Caco-2 (cell line): ENCODE measurements at regions not wholly inside any gene's neighbourhood (a gene's known extent, or its start where the extent isn't known, plus 50 kb on each side); places are given as distances from the start of the nearest gene placed in this dataset.

Source experiments
- BruUV-seq: library from RNA; stranded (reverse); fragments of 400-500 nt; replicated peaks from 2 replicates; lab custom pipeline; 2021; lab: Mats Ljungman, UMichigan
- CTCF ChIA-PET: fragments of 300-600 bp; sonication (Branson Sonifier 250); formaldehyde crosslinking; loops from one replicate; lab custom pipeline; 2022; ENCODE audit warnings: antibody characterized with exemption; lab: Charles Lee
- POLR2A ChIA-PET: fragments of 300-600 bp; sonication (Branson Sonifier 250); formaldehyde crosslinking; loops from one replicate; lab custom pipeline; 2022; ENCODE audit warnings: antibody characterized with exemption; lab: Charles Lee
- DNase-seq, 2 experiments: peaks; one replicate each; pipeline versions ENCODE4 v3.0.0 to v3.0.0-alpha.2; 2020 to 2022
- H3K27me3 ChIP-seq: replicated peaks from 2 replicates; pipeline ENCODE4 v1.6.0; 2011; ENCODE audit warnings: low read length; ENCODE audit not compliant: control insufficient read depth, insufficient read depth
- H3K36me3 ChIP-seq: 2 replicates; pipeline ENCODE4 v1.5.1; 2011; ENCODE audit warnings: low read length; ENCODE audit not compliant: control insufficient read depth, insufficient read depth
- H3K4me1 ChIP-seq: fragments of 250-450 bp; sonication (Bioruptor Pico); 2 replicates; pipeline ENCODE4 v1.5.1; 2020; ENCODE audit warnings: mild to moderate bottlenecking
- H3K4me3 ChIP-seq: 2 replicates; pipeline ENCODE4 v1.5.1; 2011; ENCODE audit warnings: low read depth, mild to moderate bottlenecking, control low read depth, low read length
- H3K9me3 ChIP-seq: fragments of 250-450 bp; sonication (Bioruptor Pico); 2 replicates; pipeline ENCODE4 v1.5.1; 2020; ENCODE audit warnings: mild to moderate bottlenecking, moderate library complexity
- H3K27ac Mint-ChIP-seq: one replicate; pipeline ENCODE4 v1.8.0; 2022; ENCODE audit warnings: mixed read lengths; ENCODE audit not compliant: unreplicated experiment
- H3K27me3 Mint-ChIP-seq: one replicate; pipeline ENCODE4 v1.8.0; 2022; ENCODE audit warnings: mixed read lengths; ENCODE audit not compliant: insufficient read depth, unreplicated experiment
- H3K36me3 Mint-ChIP-seq: one replicate; pipeline ENCODE4 v1.8.0; 2022; ENCODE audit warnings: mild to moderate bottlenecking, mixed read lengths; ENCODE audit not compliant: insufficient read depth, unreplicated experiment
- H3K4me1 Mint-ChIP-seq: one replicate; pipeline ENCODE4 v1.8.0; 2022; ENCODE audit warnings: low read depth, mixed read lengths; ENCODE audit not compliant: unreplicated experiment
- H3K4me3 Mint-ChIP-seq: one replicate; pipeline ENCODE4 v1.8.0; 2022; ENCODE audit warnings: mild to moderate bottlenecking, moderate library complexity, mixed read lengths; ENCODE audit not compliant: unreplicated experiment
- H3K9me3 Mint-ChIP-seq: one replicate; pipeline ENCODE4 v1.8.0; 2022; ENCODE audit warnings: mixed read lengths; ENCODE audit not compliant: unreplicated experiment
- CTCF ChIP-seq, 2 experiments: fragments of 200-600 bp in 1 of 2; IDR thresholded peaks; 1 replicate in 1 of 2; 2 replicates in 1 of 2; pipeline versions ENCODE4 v1.5.1 to v1.8.0; 2011 to 2022; ENCODE audit warnings: antibody characterized with exemption in 1 of 2, control low read depth in 1 of 2, inconsistent platforms in 1 of 2, low read depth in 1 of 2, low read length in 1 of 2, mild to moderate bottlenecking in 1 of 2, moderate library complexity in 1 of 2; ENCODE audit not compliant: insufficient read depth in 1 of 2, severe bottlenecking in 1 of 2, unreplicated experiment in 1 of 2
- intact Hi-C: fragments of 100-400 bp; cut with micrococcal nuclease; formaldehyde crosslinking; loops from one replicate; pipeline ENCODE4 v1.10.0; 2022; ENCODE audit not compliant: unreplicated experiment

DNA sequence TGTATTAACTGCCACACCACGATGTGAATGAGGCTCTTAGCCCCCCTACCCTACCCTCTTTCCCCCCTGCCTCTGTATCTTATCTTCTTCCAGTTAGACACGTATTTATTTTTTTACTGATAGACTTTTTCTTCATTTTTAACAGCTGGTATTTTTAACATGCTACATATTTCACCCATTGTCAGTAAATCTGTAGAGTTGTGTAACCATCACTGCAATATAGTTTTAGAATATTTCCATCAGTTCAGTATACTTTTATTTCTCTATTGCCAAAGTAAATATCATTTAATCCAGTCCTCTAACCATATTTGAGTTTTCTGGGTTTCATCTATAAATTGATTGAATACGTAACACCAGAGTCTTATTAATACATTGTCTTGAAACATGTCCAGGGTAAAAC lies 62.8 kb downstream of the SPATA31C2 start:
- intact Hi-C loops, result no loop called here
- no peak for TF ChIP-seq CTCF (IDR thresholded peaks at IDR 0.05; ENCODE audit: insufficient read depth in 1 of 2, low read depth in 1 of 2, low read length in 1 of 2, severe bottlenecking in 1 of 2, unreplicated experiment in 1 of 2)
- H3K27me3 Mint-ChIP-seq, result no peaks in the 10 kb centered on the region

GRCh38 chr9:88074931-88075330 lies 63.3 kb downstream of the SPATA31C2 start:
- ChIA-PET POLR2A (no interaction called here), CTCF (no interaction called here)
- intact Hi-C loops, result no loop called here
- Mint-ChIP-seq H3K27ac (no peak overlapping the region), H3K36me3 (no peaks in the 10 kb centered on the region), H3K9me3 (no peaks in the 10 kb centered on the region), H3K27me3 (no peaks in the 10 kb centered on the region), H3K4me3 (no peak overlapping the region), H3K4me1 (peaks cover 8% of the 10 kb centered on the region)
- DNase-seq, result no peak
- Histone ChIP-seq H3K4me1 (no peaks in the 10 kb centered on the region), H3K36me3 (no peaks in the 10 kb centered on the region), H3K27me3 (no peaks in the 10 kb centered on the region), H3K9me3 (no peaks in the 10 kb centered on the region), H3K4me3 (no peak overlapping the region)
- no peak for TF ChIP-seq CTCF (IDR thresholded peaks at IDR 0.05; ENCODE audit: insufficient read depth in 1 of 2, low read depth in 1 of 2, low read length in 1 of 2, severe bottlenecking in 1 of 2, unreplicated experiment in 1 of 2)
- no TSS peak for BruUV-seq

More for the DNA sequence above, 62.8 kb downstream of the SPATA31C2 start:
- no TSS peak for BruUV-seq
- Histone ChIP-seq H3K4me1 (no peaks in the 10 kb centered on the region), H3K36me3 (no peaks in the 10 kb centered on the region), H3K27me3 (no peaks in the 10 kb centered on the region), H3K4me3 (no peak overlapping the region), H3K9me3 (no peaks in the 10 kb centered on the region)
- Mint-ChIP-seq H3K4me3 (peak overlapping the region; percentile 81), H3K36me3 (no peaks in the 10 kb centered on the region), H3K4me1 (peaks cover 8% of the 10 kb centered on the region), H3K27ac (no peak overlapping the region), H3K9me3 (no peaks in the 10 kb centered on the region)
- POLR2A ChIA-PET, result no interaction called here
- no peak for DNase-seq
- CTCF ChIA-PET, result interaction anchor here (1.1 to 1.4 kb wide), 2 partner anchors 64 to 101 kb away, joined by 4 to 10 read pairs; partner anchors contain the start of gene CDK20

DNA sequence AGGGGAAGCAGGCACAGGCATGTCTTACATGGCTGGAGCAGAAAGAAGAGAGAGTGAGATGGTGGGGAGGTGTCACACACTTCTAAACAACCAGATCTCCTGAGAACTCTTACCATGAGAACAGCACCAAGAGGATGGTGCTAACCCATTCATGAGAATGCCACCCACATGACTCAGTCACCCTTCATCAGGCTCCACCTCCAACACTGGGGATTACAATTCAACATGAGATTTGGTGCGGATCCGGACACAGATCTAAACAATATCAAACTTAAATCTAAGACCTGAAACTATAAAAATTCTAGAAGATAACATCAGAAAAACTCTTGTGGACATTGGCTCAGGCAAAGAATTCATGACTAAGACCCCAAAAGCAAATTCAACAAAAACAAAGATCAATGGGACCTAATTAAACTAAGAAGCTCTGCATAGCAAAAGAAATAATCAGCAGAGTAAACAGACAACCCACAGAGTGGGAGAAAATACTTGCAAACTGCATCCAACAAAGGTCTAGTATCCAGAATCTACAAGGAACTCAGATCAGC lies 65.4 kb downstream of the SPATA31C2 start:
- Mint-ChIP-seq H3K4me1 (peaks cover 8% of the 10 kb centered on the region), H3K9me3 (no peaks in the 10 kb centered on the region), H3K4me3 (no peak overlapping the region), H3K36me3 (no peaks in the 10 kb centered on the region), H3K27ac (no peak overlapping the region), H3K27me3 (no peaks in the 10 kb centered on the region)
- POLR2A ChIA-PET, result no interaction called here
- no TSS peak for BruUV-seq
- H3K4me1 ChIP-seq, result no peaks in the 10 kb centered on the region
- H3K9me3 ChIP-seq, result no peaks in the 10 kb centered on the region
- no peak for DNase-seq
- CTCF ChIA-PET, result no interaction called here
- TF ChIP-seq CTCF (IDR thresholded peaks at IDR 0.05; ENCODE audit: insufficient read depth in 1 of 2, low read depth in 1 of 2, low read length in 1 of 2, severe bottlenecking in 1 of 2, unreplicated experiment in 1 of 2), result no peak
- no peaks in the 10 kb centered on the region for H3K27me3 ChIP-seq
- no peak overlapping the region for H3K4me3 ChIP-seq
- intact Hi-C loops, result no loop called here
- H3K36me3 ChIP-seq, result no peaks in the 10 kb centered on the region
